Ishikawa (cell line): ENCODE measurements at regions not wholly inside any gene's neighbourhood (a gene's known extent, or its start where the extent isn't known, plus 50 kb on each side); places are given as distances from the start of the nearest gene placed in this dataset.

Experiments
- CEBPB ChIP-seq: IDR thresholded peaks from 2 replicates; pipeline ENCODE4 v1.6.1; 2012
- CREB1 ChIP-seq: IDR thresholded peaks from 2 replicates; pipeline ENCODE4 v1.6.1; 2012; ENCODE audit warnings: low read depth
- EGR1 ChIP-seq: IDR thresholded peaks from 2 replicates; pipeline ENCODE4 v1.6.1; 2012
- EP300 ChIP-seq: IDR thresholded peaks from 2 replicates; pipeline ENCODE4 v1.6.1; 2012; ENCODE audit warnings: borderline replicate concordance
- FOXM1 ChIP-seq: IDR thresholded peaks from 2 replicates; pipeline ENCODE4 v1.6.1; 2012; ENCODE audit warnings: low read depth, borderline replicate concordance
- MAX ChIP-seq: IDR thresholded peaks from 2 replicates; pipeline ENCODE4 v1.6.1; 2012
- NFIC ChIP-seq: IDR thresholded peaks from 2 replicates; pipeline ENCODE4 v1.6.1; 2012
- RAD21 ChIP-seq: IDR thresholded peaks from 2 replicates; pipeline ENCODE4 v1.6.1; 2012; ENCODE audit warnings: low read depth
- REST ChIP-seq: IDR thresholded peaks from 2 replicates; pipeline ENCODE4 v1.6.1; 2012; ENCODE audit warnings: low read depth, mild to moderate bottlenecking
- TAF1 ChIP-seq: IDR thresholded peaks from 2 replicates; pipeline ENCODE4 v1.6.1; 2012; ENCODE audit warnings: low read depth, mild to moderate bottlenecking
- TCF12 ChIP-seq: IDR thresholded peaks from 2 replicates; pipeline ENCODE4 v1.6.1; 2012; ENCODE audit warnings: low read depth
- TEAD4 ChIP-seq: IDR thresholded peaks from 2 replicates; pipeline ENCODE4 v1.6.1; 2012
- USF1 ChIP-seq: IDR thresholded peaks from 2 replicates; pipeline ENCODE4 v1.6.1; 2012
- YY1 ChIP-seq: IDR thresholded peaks from 2 replicates; pipeline ENCODE4 v1.6.1; 2012; ENCODE audit warnings: low read depth
- ZBTB7A ChIP-seq: IDR thresholded peaks from 2 replicates; pipeline ENCODE4 v1.6.1; 2012; ENCODE audit warnings: low read depth

GRCh38 chr2:74764429-74765272, 69.3 kb upstream of the HK2 start:
- TF ChIP-seq TCF12 (no peak), EGR1 (no peak), TAF1 (no peak), MAX (no peak), REST (no peak), TEAD4 (no peak), USF1 (no peak), NFIC (no peak), EP300 (no peak), CREB1 (no peak), YY1 (no peak), RAD21 (no peak), ZBTB7A (no peak), FOXM1 (no peak), CEBPB (no peak)

- TF ChIP-seq USF1 (no peak), YY1 (no peak), EGR1 (no peak), NFIC (no peak), ZBTB7A (no peak), EP300 (no peak), TAF1 (no peak), MAX (no peak), CREB1 (no peak), REST (no peak)
These were observed 67.1 kb upstream of the HK2 start for GRCh38 chr2:74766780-74767179.

GRCh38 chr2:74767618-74768017, 66.3 kb upstream of the HK2 start:
- TF ChIP-seq NFIC = no peak
- no peak for TF ChIP-seq TAF1
- TF ChIP-seq CEBPB = no peak

- TF ChIP-seq MAX = no peak
- TF ChIP-seq RAD21 = no peak
- TF ChIP-seq TAF1 = no peak
- TF ChIP-seq CEBPB = no peak
- no peak for TF ChIP-seq CREB1
- TF ChIP-seq EGR1 = no peak
- TF ChIP-seq REST = no peak
- TF ChIP-seq TEAD4 = no peak
- TF ChIP-seq TCF12 = no peak
- TF ChIP-seq YY1 = no peak
- no peak for TF ChIP-seq USF1
- no peak for TF ChIP-seq EP300
- TF ChIP-seq ZBTB7A = no peak
- no peak for TF ChIP-seq NFIC
- TF ChIP-seq FOXM1 = no peak
These were observed 65.5 kb upstream of the HK2 start for GRCh38 chr2:74768401-74768914.
